GM18858 (cell line): ENCODE measurements at regions not wholly inside any gene's neighbourhood (a gene's known extent, or its start where the extent isn't known, plus 50 kb on each side); places are given as distances from the start of the nearest gene placed in this dataset.

Source experiments
- ATAC-seq: cut with Tn5 transposase; IDR thresholded peaks from one replicate; pipeline ENCODE4 v1.9.1; 2021; ENCODE audit not compliant: unreplicated experiment

GRCh38 chr14:97336179-97336578 is 539.0 kb downstream of the VRK1 start:
- no peak for ATAC-seq

GRCh38 chr14:97336816-97337215 is 539.6 kb downstream of the VRK1 start:
- ATAC-seq, result no peak

GRCh38 chr14:97337267-97337666 is 540.1 kb downstream of the VRK1 start:
- ATAC-seq, result no peak

- no peak for ATAC-seq
These were observed 540.5 kb downstream of the VRK1 start for GRCh38 chr14:97337670-97338069.

- no peak for ATAC-seq
These were observed 547.5 kb downstream of the VRK1 start for GRCh38 chr14:97344666-97345065.

- no peak for ATAC-seq
These were observed 549.5 kb downstream of the VRK1 start for GRCh38 chr14:97346675-97347074.

- no peak for ATAC-seq
These were observed 552.3 kb downstream of the VRK1 start for GRCh38 chr14:97349463-97349862.

- no peak for ATAC-seq
These were observed 552.8 kb downstream of the VRK1 start for GRCh38 chr14:97349946-97350345.

- no peak for ATAC-seq
These were observed 553.2 kb downstream of the VRK1 start for GRCh38 chr14:97350415-97350814.

GRCh38 chr14:97350894-97351731 is 553.9 kb downstream of the VRK1 start:
- ATAC-seq, result no peak

- ATAC-seq, result no peak
These were observed 555.9 kb downstream of the VRK1 start for GRCh38 chr14:97353102-97353501.

GRCh38 chr14:97354119-97354722 is 557.0 kb downstream of the VRK1 start:
- no peak for ATAC-seq

- no peak for ATAC-seq
These were observed 562.2 kb downstream of the VRK1 start for GRCh38 chr14:97359341-97359740.

GRCh38 chr14:97361181-97361580 is 564.0 kb downstream of the VRK1 start:
- no peak for ATAC-seq

- ATAC-seq, result no peak
These were observed 564.8 kb downstream of the VRK1 start for GRCh38 chr14:97361958-97362357.

GRCh38 chr14:97366400-97366799 is 569.2 kb downstream of the VRK1 start:
- ATAC-seq, result no peak

GRCh38 chr14:97367278-97367677 is 570.1 kb downstream of the VRK1 start:
- no peak for ATAC-seq

GRCh38 chr14:97368049-97368448 is 570.9 kb downstream of the VRK1 start:
- ATAC-seq, result no peak

- ATAC-seq, result no peak
These were observed 571.9 kb downstream of the VRK1 start for GRCh38 chr14:97368900-97369564.

GRCh38 chr14:97369901-97370300 is 572.7 kb downstream of the VRK1 start:
- ATAC-seq, result no peak

GRCh38 chr14:97376310-97376709 is 579.1 kb downstream of the VRK1 start:
- ATAC-seq, result no peak

GRCh38 chr14:97377550-97377949 is 580.4 kb downstream of the VRK1 start:
- ATAC-seq, result no peak
